Stimulated activated CD4-positive, alpha-beta T cell treated with anti-CD3 and anti-CD28 coated beads, Interleukin-4, amount 100 ng/mL, for 1 hour (primary cell): ENCODE measurements at regions not wholly inside any gene's neighbourhood (a gene's known extent, or its start where the extent isn't known, plus 50 kb on each side); places are given as distances from the start of the nearest gene placed in this dataset.

Experiments
- DNase-seq: peaks from one replicate; pipeline ENCODE4 v3.0.0-alpha.2; 2020

DNA sequence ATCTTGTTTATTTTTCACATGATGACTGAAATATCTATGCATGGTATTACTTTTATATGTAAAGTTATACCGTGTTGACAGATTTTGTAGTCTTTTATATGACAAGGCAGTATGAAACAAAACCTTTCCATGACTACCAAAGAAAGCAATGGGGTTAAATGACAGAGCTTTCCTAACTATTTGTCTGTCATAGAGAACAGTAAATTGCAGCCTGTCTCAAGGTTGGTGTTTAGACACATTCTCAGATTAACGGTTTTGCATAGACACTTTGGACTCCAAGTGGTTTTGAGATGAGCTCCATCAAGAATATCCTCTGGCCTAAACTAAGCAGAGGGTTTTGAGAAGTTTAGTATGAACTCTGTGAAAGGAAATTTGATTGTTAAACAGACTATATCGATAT lies 180.7 kb upstream of the TENM3 start:
- no peak for DNase-seq

DNA sequence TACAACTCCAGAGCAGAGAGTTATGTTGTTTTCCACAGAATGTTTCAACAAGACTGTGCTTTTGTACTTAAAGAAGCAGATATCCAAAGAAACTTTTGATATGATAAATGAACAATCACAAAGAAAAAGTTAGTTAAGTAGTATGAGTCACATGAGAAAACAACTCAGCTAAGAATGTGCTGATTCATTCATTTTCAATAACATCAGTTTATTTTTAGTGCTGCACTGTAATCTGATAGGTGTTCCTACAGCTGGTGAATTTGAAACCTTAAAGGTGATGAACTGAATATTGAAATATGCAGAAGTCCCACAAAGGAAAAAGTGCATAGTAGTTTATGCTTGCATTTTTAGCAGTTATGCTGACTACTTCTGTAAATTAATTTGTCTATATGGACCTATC lies 180.3 kb upstream of the TENM3 start:
- DNase-seq = no peak

DNA sequence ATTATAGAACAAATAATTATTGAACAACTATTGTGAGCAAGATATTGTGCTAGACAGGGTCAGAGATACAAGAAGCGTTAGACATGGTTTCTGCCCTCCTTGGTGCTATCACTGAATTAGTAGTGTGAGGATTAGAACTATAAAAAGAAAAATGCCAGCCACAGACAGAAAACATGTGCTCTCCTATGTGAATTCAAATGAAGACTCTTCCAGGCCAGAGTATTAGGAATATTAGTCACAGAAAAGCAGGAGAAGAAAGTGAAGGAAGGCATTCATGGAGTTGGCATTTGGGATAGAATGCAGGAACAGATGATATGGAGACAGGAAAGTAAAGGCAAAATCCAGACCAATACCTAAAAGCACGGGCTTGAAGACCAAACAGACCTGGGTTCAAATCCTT lies 179.6 kb upstream of the TENM3 start:
- DNase-seq = no peak

DNA sequence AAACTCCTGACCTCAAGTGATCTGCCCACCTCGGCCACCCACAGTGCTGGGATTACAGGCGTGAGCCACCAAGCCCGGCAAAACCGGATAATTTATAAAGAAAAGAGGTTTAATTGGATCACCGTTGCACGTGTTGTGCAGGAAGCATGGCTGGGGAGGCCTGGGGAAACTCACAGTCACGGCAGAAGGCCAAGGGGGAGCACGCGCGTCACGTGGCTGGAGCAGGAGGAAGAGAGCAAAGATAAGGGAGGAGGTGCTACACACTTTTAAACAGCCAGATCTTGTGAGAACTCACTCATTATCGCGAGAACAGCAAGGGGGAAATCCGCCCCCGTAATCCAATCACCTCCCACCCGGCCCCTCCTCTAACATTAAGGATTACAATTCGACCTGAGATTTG lies 177.9 kb upstream of the TENM3 start:
- DNase-seq = no peak

DNA sequence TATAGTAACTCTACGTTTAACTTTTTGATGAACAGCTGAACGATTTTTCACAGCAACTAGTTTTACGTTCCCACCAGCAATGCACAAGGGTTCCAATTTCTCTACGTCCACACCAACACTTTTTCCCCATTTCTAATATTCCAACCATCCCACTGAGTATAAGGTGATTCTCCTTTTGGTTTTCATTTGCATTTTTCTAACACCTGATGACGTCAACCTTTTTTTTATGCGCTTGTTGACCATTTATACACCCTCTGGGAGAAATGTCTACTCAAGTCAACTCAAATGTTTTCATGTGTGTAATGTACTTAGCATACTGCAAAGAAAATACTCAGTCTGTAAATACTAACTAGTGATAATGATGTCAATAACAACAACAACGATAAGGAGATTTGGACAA lies 177.2 kb upstream of the TENM3 start:
- no peak for DNase-seq

DNA sequence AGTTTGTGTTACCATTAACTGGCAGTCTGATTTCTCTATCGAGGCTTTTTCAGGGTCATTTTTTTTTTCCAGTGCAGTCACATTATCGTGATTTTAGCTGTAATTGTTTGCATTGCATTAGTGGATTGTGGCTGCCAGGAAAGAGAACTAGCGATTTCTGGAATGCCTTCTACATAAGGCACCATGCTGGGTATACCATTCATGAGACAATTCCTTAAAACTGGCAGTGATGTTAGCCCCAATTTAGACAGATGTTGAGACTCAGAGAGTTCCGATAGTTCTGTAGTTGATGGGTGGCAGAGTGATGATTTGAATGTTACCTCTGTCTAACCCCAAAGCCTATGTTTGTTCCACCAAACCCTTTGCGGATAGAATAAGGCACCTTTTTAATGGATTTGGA lies 175.4 kb upstream of the TENM3 start:
- DNase-seq = no peak

DNA sequence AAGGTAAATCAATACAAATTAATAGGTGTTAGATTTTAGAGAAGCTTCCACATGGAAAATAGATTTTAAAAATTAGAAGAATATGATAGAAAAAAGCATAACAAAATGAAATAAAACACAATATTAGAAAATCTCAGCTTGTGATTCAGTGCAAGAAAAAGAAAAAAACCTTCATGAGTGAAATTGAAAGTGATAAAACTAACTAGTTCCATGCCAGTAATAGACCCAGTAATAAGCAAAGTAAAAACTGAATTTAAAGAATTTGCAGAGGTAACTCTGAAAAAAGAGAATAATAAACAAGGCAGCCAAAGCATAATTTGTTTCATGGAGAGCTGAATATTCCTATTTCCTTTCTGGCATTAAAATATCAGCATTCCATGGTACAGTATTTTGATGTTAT lies 174.3 kb upstream of the TENM3 start:
- no peak for DNase-seq

DNA sequence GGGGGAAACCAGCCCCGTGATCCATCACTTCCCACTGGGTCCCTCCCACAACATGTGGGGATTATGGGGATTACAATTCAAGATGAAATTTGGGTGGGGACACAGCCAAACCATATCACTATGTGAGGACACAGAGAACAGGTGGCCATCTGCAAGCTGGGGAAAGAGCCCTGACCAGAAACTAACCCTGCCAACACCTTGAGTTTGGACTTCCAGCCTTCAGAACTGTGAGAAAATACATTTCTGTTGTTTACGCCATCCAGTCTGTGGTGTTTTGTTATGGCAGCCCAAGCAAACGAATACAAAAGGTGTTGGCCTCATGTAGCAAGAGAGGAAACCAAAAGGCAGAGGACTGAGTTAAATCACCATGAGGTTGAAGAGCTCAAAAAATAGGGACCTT lies 169.9 kb upstream of the TENM3 start:
- DNase-seq = no peak

DNA sequence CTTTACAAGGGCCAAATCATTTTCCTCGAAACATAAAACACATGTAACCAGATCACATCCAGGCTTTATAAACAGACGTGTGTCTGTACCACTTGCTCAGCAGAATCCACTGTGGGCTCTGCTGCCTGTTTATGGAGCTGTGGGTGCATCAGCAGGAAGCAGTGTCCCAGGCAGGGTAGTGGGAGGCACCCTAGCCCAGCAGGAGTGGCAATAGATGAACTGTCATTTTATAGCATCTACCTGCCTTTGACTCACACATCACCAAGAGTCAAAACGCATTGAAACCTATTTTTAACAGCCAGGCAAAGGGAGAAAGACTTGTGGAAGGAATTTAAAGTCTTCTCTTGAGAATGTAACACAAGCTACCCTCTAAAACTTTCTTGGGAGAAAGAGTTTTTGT lies 169.1 kb upstream of the TENM3 start:
- DNase-seq = no peak

DNA sequence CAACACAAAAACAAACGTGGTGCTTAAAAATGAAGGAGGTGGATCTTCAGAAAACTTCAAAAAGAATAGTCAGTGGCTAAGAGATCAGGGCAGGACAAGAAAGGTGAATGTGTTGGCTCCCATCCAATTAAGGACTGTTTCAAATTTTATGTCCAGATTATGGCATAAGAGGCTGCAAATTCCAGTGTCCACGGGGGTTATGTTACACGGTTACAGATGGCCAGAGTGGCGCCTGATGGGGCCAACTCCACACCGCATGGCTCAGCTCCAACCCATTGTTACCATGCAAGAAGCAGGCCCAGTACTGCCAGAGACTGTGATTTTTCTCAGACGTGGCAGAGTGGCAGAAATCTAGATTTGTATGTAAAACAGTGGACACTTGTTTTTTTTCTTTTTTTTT lies 168.4 kb upstream of the TENM3 start:
- no peak for DNase-seq

DNA sequence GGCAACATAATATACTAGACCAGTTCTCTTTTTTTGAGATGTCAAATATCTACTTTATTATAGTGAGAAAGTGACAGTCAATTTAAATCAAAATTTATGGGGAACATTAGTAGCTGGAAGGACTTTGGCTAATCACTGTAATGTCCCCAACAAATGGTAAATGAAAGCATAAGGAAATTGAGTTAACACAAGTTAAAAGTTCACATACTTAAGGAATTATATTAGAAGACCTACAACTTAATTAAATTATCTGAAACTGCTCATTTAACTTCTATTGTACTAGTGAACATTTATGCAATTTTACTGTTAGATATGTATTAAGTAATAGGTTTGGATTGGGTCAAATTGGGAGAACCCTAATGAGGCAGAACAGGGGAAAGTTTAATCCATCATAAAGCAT lies 160.3 kb upstream of the TENM3 start:
- DNase-seq = no peak

DNA sequence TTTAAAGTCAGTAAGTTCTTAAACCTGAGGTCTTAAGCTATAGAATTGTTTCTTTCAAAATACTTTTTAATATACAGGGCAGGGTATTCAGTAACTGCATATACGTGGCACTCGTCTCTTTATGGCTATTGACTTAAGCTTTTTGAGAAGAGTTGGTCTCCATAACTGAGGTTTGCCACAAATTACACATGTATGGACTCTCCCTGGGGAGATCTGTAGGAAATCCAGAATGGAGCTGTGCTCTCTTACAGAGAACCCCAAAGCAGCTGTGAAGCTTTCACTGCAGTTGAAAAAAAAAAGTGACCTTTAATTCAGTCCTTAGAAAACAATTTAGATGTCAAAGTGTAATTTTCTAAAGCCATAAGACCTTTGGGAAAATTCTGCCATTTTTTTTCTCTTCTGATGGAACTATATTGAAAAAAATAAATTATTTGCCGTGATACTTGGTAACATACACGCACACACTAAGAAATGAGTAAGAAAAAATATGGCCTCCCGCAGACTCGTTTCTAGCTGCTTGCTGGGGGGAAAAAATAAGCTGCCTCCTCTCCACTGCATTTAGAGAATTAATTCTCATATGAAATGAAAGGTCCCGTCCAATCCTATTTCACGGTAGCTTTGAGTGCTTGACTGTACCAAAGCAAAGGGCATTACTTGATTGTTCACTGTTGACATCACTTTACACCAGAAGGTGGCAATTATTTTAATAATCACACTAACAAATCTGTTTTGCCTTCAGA lies 159.4 kb upstream of the TENM3 start:
- no peak for DNase-seq

DNA sequence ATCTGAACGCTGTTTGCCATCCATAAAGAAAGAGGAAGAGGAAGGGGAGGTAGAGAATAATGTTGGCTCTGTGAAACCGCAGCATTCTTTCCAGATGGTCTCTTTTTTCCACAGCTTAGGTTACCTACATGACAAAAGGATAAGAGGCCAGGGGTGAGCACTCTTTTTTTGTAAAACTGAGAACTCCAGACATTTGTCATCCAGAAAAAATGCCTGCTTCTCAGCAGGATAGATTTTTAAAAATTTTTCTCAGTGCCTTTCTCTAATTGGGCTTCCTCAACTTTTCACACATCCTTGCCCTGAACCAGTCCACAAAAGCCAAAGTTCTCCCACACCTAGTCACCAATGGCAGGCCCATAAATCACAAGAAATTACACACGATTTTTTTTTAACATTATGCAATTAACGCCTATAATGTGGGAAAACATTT lies 158.1 kb upstream of the TENM3 start:
- no peak for DNase-seq

DNA sequence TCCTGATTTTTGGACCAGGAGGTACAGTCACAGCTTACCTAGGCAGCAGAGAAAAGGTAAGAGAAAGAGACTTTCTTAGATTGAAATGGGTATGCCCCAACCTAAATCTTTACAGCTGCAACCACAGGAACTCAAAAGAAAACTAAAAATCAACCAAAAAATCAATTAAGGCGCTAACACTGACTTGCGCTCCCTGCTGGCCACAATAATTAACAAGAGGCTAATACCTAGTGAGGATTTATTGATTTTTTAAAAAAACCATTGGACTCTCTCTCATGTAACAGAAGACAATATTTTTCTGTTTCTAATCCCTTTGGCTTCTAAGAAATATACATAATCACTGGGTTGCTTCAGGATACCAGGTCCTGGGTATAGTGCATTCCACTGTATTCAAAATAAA lies 153.9 kb upstream of the TENM3 start:
- no peak for DNase-seq

DNA sequence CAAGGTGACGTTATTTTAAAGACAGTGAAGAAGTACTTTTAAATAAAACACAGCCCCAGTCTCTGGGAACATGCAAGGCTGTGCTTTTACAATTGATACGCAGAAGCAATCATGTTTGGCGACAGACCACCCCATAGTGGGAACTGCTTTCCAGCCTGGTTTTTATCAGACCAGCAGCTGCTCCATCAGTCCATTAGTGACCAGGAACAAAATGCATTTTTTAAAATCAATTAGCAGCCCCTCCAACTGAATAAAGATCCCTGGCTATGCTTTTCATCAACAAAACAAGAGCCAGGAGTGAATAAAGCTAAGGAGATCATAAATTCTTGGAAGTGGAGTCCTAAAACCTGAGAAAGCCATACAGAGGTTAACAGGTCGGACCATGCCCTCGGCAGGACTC lies 153.0 kb upstream of the TENM3 start:
- DNase-seq = no peak

DNA sequence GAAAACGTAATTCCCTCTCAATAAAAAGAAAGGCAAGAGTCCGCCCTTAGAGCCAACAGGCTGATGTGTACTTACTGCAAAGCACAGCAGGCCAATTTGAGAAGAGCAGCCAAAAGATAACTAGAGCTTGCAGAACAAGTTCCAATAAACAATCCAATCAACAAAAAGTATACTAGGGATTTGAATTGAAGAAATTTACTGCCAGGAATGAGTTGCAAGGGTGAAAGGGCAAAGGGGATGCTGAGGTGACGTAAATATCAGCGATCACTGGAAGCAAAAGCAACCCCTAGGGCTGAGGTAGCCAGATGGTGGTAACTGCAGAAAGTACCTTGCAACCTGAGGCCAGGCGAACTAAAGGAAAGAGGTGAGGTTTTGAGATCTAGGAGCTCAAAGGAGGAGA lies 152.1 kb upstream of the TENM3 start:
- no peak for DNase-seq

DNA sequence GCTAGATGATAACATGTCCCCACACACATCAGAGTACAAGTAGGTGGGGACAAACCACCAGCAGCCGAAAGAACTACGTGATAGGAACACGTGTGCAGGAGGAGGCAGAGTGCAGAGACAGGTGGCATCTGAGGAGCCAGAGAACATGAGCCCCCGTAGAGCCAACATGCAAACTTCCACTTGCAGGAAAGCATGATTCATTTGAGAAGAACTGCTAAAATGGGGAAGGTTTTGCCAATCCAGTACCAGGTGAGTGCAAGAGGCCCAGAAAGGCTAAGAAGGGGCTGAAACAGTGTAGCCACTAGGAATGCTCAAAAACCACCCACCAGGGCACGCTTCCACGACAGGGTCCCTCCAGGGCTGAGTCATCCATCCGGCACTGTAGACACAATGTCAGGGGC lies 149.8 kb upstream of the TENM3 start:
- DNase-seq = no peak

DNA sequence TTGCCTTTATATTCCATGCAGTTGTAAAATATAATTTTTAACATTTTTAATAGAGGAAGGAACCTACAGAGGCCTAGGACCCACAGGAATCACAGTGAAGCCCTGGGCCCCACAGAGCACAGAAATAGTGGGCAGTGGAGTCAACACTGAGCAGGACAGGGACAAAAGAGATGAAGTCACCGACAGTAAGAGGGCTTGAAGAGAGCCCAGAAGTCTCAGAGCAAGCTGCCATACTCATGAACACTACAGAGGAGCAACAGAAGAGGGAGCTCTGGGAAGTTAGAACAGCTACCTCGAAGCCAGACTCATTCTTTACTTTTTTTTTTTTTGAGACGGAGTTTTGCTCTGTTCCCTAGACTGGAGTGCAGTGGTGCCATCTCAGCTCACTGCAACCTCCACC lies 149.3 kb upstream of the TENM3 start:
- DNase-seq = no peak

DNA sequence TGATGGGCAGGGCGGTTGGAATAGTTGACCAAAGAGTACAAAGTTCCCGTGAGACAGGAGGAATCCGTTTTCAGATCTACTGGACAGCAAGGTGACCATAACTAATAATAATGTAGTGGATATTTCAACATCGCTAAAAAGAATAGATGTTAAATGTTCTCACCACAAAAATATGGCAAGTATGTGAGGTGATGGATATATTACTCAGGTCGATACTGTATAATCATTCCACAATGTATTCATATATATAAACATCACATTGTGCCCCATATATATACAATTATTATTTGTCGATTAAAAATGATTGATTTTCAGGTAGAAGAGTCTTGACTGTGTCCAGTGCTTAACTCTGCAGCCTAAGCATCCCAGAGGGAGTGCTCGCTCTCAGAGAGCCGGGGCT lies 141.6 kb upstream of the TENM3 start:
- no peak for DNase-seq

DNA sequence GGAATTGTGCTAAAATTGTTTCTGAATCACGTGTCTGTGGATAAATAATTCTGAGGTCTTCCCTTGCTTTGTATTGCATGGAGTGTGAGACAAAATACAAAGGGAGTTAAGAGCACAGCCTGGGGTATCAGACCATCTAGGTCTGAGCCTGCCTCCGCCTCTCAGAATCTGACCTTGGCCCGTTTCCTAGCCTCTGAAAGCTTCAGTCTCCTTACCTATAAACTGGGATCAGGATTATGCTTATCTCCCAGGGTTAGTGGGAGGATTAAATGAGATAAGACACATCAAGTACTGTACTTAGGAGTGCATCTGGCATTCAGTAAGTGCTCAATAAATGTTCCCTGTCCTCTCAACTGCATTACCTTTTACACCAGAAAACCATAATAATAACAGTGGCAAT lies 140.6 kb upstream of the TENM3 start:
- DNase-seq = no peak

DNA sequence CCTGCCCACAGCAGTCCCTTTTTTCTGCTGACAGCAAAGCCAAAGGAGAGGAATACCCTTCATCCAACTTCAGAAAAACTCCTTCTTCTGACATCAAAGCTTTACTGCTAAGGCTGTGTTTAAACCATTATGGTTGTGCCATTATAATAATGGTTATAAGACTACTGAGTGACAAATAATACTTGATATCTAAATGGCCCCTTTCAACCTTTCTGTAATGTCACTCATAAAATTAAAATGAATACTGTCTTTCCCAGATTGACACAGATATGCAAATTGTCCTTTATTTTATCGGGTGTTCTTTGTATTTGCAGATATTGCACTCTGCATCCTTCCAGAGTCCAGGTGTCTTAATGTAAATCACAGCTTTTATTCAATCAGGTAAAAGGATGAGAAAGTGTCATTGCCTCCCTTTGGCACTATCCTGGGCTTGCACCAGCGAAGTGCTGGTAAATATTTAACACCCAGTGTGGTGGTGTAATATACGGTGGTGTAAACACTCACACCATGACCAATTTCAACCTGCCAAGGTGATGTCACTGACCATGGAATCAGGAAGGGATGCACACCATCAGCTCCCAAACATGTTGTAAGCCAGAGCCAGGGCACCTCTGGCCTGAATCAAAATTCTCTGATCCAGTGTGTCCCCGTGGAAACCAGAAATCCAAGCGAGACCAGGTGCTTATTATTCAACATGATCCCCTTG lies 139.4 kb upstream of the TENM3 start:
- DNase-seq = no peak

DNA sequence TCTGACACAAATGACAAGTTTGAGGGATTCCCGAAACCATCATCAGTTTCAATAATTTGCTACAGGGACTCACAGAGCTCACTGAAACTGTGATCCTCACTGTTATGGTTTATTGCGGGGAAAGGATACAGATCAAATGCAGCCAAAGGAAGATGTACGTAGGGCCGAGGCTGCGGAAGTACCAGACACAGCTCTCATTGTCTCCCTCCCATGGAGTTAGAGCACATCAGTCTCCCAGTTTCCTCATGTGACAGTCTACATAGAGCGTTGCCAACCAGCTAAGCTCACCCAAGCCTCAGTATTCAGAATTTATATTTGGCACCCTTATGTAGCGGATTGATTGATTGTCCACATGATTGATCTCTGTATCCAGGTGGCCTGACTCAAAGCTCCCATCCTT lies 137.8 kb upstream of the TENM3 start:
- no peak for DNase-seq

DNA sequence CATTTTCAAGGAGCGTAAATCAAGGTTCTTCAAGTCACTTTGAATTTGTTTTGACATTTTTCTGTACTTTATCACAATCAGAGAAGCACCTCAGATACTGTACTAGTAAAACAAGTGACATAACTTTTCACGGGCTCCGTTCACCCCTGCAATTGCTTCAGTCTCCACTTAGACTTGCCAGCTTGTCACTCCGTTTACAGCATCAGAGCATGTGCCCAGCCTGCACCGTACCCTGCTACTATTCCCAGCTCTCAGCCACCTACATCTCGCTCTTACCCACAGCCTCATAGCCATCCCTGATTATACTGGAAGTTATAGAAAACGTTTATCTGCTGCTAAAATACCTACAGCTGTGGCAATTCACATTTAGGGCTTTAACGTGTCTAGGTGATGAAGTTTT lies 135.3 kb upstream of the TENM3 start:
- no peak for DNase-seq

DNA sequence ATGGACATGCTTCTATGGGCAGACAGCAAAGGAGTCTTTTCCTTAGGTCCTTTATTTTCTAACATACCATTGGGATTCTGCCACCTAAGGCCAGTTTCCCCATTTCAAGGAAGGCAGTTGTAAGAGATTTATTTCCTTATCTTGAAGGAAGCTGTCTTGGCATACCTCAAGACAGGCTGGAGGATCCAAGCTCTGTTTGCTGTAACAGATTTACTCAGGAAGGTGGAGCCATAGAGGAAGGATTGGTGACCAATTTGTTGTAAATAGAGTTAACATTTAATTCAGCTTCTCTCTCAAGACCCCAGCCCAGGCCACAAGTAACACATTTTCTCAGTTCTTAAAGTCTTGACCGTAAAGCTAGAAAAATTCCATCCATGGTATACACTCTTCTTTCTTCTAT lies 131.6 kb upstream of the TENM3 start:
- DNase-seq = no peak

DNA sequence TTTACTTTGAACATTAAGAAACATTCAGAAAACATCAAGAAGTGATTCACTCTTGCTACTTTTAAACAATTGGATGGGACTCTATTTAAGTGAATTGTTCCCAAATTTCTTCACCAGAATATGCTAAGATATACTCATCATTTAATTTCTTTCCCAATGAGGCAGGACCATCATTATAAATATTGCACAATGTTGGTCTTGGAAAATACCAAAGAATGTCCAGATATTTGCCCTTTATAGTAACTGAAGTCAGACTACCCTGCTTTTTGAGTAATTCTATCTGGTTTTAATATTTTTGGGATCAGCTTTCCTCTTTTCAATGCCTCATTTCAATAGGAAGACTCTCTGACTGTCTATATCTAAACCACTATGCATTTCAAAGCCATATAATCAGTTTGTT lies 129.4 kb upstream of the TENM3 start:
- DNase-seq = no peak
